NCI-H446 (cell line): ENCODE measurements at regions not wholly inside any gene's neighbourhood (a gene's known extent, or its start where the extent isn't known, plus 50 kb on each side); places are given as distances from the start of the nearest gene placed in this dataset.

Source experiments
- DNase-seq, 2 experiments: peaks; one replicate each; lab custom pipeline; 2025; lab: John Stamatoyannopoulos, UW

DNA sequence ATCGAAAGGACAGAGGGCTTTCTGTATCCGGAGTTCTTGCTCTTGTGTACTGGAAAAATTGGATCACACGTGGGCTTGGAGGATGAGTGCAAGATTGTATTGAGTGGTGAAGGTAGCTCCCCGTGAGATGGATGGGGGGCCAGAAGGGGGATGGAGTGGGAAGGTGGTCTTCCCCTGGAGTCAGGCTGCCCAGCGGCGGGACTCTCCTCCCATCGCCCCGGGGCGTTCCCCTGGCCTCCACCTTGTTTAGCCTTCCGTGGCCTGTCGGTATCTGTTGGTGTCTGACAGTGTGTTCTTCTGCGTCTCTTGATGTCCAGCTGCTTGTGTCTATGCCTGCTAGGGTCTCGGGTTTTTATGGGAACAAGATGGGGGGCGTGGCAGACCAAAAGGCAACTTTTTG, 54.6 kb upstream of the GABRA6 start:
- no peak for DNase-seq

GRCh38 chr5:161625673-161626072, 59.8 kb upstream of the GABRA6 start:
- DNase-seq, result no peak

DNA sequence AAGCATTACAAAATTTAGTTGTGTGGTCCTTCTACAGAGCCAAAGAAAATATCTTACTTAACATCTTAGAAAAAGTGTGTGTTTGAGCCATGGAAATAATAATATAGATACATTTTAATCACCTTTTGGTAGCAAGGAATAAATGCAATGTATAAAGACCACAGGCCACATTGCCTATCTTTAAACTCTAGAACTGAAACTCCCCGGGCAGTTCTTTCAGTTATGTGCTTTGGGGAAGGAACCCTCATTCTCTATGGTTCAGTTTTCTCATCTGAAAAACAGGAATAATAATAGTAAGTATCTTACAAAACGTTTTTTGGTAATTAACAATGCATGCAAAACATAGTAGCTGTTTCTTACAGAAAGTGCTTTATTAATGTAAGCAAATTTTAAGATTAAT, 67.8 kb upstream of the GABRB2 start:
- DNase-seq, result no peak

GRCh38 chr5:161602736-161603135, 56.2 kb upstream of the GABRB2 start:
- DNase-seq, result no peak

GRCh38 chr5:161600156-161600555, 53.6 kb upstream of the GABRB2 start:
- no peak for DNase-seq

DNA sequence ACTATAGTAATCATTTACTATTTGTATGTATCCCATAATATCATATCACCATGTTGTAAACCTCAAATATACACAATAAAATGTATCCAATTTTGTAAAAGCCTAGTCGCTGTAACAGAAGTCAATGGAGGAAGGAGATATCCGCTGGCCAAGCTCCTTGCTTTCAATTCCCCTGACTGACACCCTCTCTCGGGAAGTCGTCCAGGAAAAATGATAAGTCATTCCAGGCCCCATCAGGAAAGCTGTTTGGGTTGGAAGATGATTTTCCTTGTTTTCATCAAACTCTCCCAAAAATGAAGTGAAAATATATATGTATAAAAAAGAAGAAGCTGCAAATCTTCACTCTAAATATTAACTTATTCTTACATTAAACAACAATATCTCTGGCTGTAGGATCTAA, 52.2 kb upstream of the GABRB2 start:
- DNase-seq, result peak in 1 of 2 experiments; percentile 34
